B cell (primary cell): ENCODE measurements at regions not wholly inside any gene's neighbourhood (a gene's known extent, or its start where the extent isn't known, plus 50 kb on each side); places are given as distances from the start of the nearest gene placed in this dataset.

Source experiments
- ATAC-seq: fragments of 200-7000 bp; cut with Tn5 transposase; one replicate; pipeline ENCODE4 v1.10.0; 2021; ENCODE audit warnings: low read depth, mild to moderate bottlenecking, moderate number of reproducible peaks, moderate library complexity
- CTCF ChIA-PET: fragments of 350-600 bp; sonication (Branson Sonifier 250); formaldehyde crosslinking; loops from one replicate; lab custom pipeline; 2021; ENCODE audit warnings: antibody characterized with exemption, inconsistent platforms; lab: Charles Lee
- POLR2A ChIA-PET: fragments of 350-600 bp; sonication (Branson Sonifier 250); formaldehyde crosslinking; loops from one replicate; lab custom pipeline; 2021; ENCODE audit warnings: antibody characterized with exemption; lab: Charles Lee
- DNase-seq: peaks from one replicate; pipeline ENCODE4 v3.0.0; 2013
- H2AFZ ChIP-seq: 2 replicates; pipeline ENCODE4 v1.6.1; 2012; ENCODE audit warnings: mild to moderate bottlenecking, low read depth, low read length; ENCODE audit not compliant: insufficient read depth, poor library complexity, severe bottlenecking
- H3K27ac ChIP-seq, 2 donors: 1 replicate in 1 of 2; 2 replicates in 1 of 2; pipeline ENCODE4 v1.5.1; 2012 to 2013; ENCODE audit warnings: low read length in 2 of 2, mild to moderate bottlenecking in 2 of 2, moderate library complexity in 1 of 2
- H3K27me3 ChIP-seq, 4 experiments: fragments of 200-600 bp in 1 of 4; sonication (generic) in 1 of 4; replicated peaks in 1 of 4; 1 replicate in 2 of 4; 2 replicates in 2 of 4; pipeline versions ENCODE4 v1.6.1 to v1.7.0; 2013 to 2016; ENCODE audit warnings: low read length in 3 of 4, mild to moderate bottlenecking in 2 of 4, mixed read lengths in 1 of 4, moderate library complexity in 1 of 4; ENCODE audit not compliant: insufficient read depth in 4 of 4, control insufficient read depth in 3 of 4; ENCODE audit errors: control extremely low read depth in 1 of 4
- H3K36me3 ChIP-seq, 2 experiments: replicated peaks in 1 of 2; 1 replicate in 1 of 2; 2 replicates in 1 of 2; pipeline versions ENCODE4 v1.6.1 to v1.7.1; 2013; ENCODE audit warnings: low read length in 1 of 2; ENCODE audit not compliant: insufficient read depth in 2 of 2, control insufficient read depth in 1 of 2; ENCODE audit errors: control extremely low read depth in 1 of 2, extremely low read depth in 1 of 2
- H3K4me1 ChIP-seq, 2 donors: fragments of 200-600 bp in 1 of 2; sonication (generic) in 1 of 2; 1 replicate in 1 of 2; 2 replicates in 1 of 2; pipeline versions ENCODE4 v1.5.1 to v1.6.1; 2013 to 2017; ENCODE audit warnings: low read length in 2 of 2; ENCODE audit not compliant: control insufficient read depth in 2 of 2, insufficient read depth in 2 of 2
- H3K4me2 ChIP-seq: replicated peaks from 2 replicates; pipeline ENCODE3; 2012; ENCODE audit warnings: mild to moderate bottlenecking, low read depth, low read length; ENCODE audit not compliant: poor library complexity, severe bottlenecking
- H3K4me3 ChIP-seq, 5 experiments: fragments of 200-600 bp in 1 of 5; sonication (generic) in 1 of 5; 1 replicate in 3 of 5; 2 replicates in 2 of 5; pipeline versions ENCODE4 v1.5.1 to v1.7.0; 2011 to 2016; ENCODE audit warnings: low read length in 4 of 5, mild to moderate bottlenecking in 4 of 5, low read depth in 2 of 5, control low read depth in 1 of 5, moderate library complexity in 1 of 5; ENCODE audit not compliant: insufficient read depth in 1 of 5; ENCODE audit errors: control extremely low read depth in 1 of 5, extremely low read depth in 1 of 5
- H3K79me2 ChIP-seq: fragments of 200-600 bp; sonication (generic); one replicate; pipeline ENCODE4 v1.6.0; 2016; ENCODE audit warnings: low read length; ENCODE audit not compliant: control insufficient read depth, insufficient read depth
- H3K9ac ChIP-seq: fragments of 200-600 bp; sonication (generic); 2 replicates; pipeline ENCODE4 v1.6.1; 2017; ENCODE audit warnings: mild to moderate bottlenecking, low read length, moderate library complexity
- H3K9me3 ChIP-seq, 3 donors: one replicate each; pipeline versions ENCODE4 v1.6.1 to v1.7.1; 2013; ENCODE audit warnings: low read length in 2 of 3; ENCODE audit not compliant: control insufficient read depth in 2 of 3, insufficient read depth in 1 of 3; ENCODE audit errors: control extremely low read depth in 1 of 3
- H4K20me1 ChIP-seq: 2 replicates; pipeline ENCODE4 v1.6.0; 2012; ENCODE audit warnings: mild to moderate bottlenecking, low read length; ENCODE audit not compliant: insufficient read depth, control insufficient read depth, poor library complexity, severe bottlenecking
- H3K27ac Mint-ChIP-seq: one replicate; pipeline ENCODE4 v1.8.0; 2021; ENCODE audit warnings: mixed read lengths
- H3K27me3 Mint-ChIP-seq: one replicate; pipeline ENCODE4 v1.8.0; 2021; ENCODE audit warnings: mixed read lengths
- H3K4me1 Mint-ChIP-seq: one replicate; pipeline ENCODE4 v1.8.0; 2021; ENCODE audit warnings: mixed read lengths
- H3K4me3 Mint-ChIP-seq: one replicate; pipeline ENCODE4 v1.8.0; 2021; ENCODE audit warnings: mixed read lengths
- H3K9me3 Mint-ChIP-seq: one replicate; pipeline ENCODE4 v1.8.0; 2022; ENCODE audit warnings: mixed read lengths; ENCODE audit not compliant: insufficient read depth
- EZH2 ChIP-seq: IDR thresholded peaks from 2 replicates; pipeline ENCODE4 v1.6.1; 2012; ENCODE audit warnings: borderline replicate concordance, low read depth, mild to moderate bottlenecking, moderate library complexity, low read length; ENCODE audit not compliant: insufficient read depth, poor library complexity, severe bottlenecking
- WGBS: methylation state at CpG from one replicate; pipeline ENCODE4 v1.1.5; 2013; ENCODE audit warnings: missing lambda C conversion rate; ENCODE audit not compliant: insufficient coverage; 5-methylcytosine and 5-hydroxymethylcytosine counted together
- intact Hi-C: fragments of 100-400 bp; cut with micrococcal nuclease; formaldehyde crosslinking; loops from one replicate; pipeline ENCODE4 v1.10.0; 2022
- TF ChIP-seq, protein P1 (sequence below): fragments of 200-600 bp; IDR thresholded peaks from one replicate; pipeline ENCODE4 v1.8.0; 2022; ENCODE audit warnings: antibody characterized with exemption, mild to moderate bottlenecking

DNA sequence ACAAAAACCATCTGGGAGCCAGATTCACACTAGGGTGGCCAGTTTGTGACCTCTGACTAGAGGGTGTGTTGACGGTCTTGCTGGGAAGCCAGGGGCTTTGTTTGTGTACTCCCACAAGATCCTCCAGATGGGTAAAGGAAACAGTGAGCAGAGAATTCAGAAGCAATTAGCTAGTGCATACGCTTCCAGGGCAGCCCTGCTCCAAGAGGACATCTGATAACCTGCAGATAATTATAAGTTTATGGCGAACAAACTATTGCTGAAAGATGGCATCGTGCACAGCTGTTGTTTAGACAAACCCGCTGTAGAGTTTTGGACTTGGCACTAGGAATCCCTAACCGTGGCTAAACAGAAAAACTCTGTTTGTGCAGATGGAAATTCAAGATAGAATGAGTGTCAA, 326.4 kb downstream of the TGFB2 start:
- Mint-ChIP-seq H3K9me3 (no peaks in the 10 kb centered on the region), H3K27me3 (peaks cover 6% of the 10 kb centered on the region), H3K4me3 (no peak overlapping the region), H3K4me1 (no peaks in the 10 kb centered on the region), H3K27ac (no peak overlapping the region)
- H3K9ac ChIP-seq = no peak overlapping the region
- WGBS = 70% methylated on average over 6 of the region's 6 CpGs
- POLR2A ChIA-PET = no interaction called here
- intact Hi-C loops = no loop called here
- no peaks in the 10 kb centered on the region for H3K36me3 ChIP-seq
- no peak overlapping the region for H3K27ac ChIP-seq
- ATAC-seq (no peak), DNase-seq (no peak)
- no peaks in the 10 kb centered on the region for H3K9me3 ChIP-seq
- no peak overlapping the region for H3K4me3 ChIP-seq
- no peak overlapping the region for H3K4me2 ChIP-seq
- TF ChIP-seq, protein P1, sequence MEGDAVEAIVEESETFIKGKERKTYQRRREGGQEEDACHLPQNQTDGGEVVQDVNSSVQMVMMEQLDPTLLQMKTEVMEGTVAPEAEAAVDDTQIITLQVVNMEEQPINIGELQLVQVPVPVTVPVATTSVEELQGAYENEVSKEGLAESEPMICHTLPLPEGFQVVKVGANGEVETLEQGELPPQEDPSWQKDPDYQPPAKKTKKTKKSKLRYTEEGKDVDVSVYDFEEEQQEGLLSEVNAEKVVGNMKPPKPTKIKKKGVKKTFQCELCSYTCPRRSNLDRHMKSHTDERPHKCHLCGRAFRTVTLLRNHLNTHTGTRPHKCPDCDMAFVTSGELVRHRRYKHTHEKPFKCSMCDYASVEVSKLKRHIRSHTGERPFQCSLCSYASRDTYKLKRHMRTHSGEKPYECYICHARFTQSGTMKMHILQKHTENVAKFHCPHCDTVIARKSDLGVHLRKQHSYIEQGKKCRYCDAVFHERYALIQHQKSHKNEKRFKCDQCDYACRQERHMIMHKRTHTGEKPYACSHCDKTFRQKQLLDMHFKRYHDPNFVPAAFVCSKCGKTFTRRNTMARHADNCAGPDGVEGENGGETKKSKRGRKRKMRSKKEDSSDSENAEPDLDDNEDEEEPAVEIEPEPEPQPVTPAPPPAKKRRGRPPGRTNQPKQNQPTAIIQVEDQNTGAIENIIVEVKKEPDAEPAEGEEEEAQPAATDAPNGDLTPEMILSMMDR = no peak
- no peak for TF ChIP-seq EZH2
- H3K4me1 ChIP-seq = no peaks in the 10 kb centered on the region
- no peaks in the 10 kb centered on the region for H3K79me2 ChIP-seq
- no peaks in the 10 kb centered on the region for H4K20me1 ChIP-seq
- CTCF ChIA-PET = no interaction called here
- no peak overlapping the region for H2AFZ ChIP-seq
- no peaks in the 10 kb centered on the region for H3K27me3 ChIP-seq

DNA sequence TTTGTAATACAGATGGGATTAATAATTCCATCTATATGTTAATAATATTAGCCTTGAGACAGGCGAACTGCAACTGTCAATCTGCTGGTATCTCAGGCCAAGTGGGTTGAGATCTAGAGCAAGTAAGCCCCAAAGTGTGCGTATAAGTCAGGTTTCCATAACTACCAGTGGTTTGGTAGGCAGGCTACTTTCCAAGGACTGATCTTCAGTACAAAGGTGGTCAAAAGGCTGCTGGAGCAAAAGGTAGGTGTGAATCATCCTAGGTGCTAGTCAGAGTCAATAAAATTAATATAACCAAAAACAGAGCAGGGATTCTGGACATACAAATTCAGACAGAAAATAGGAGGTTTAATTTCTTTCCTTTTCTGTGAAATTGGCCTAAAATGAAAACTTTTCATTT, 328.0 kb downstream of the TGFB2 start:
- H3K79me2 ChIP-seq = no peaks in the 10 kb centered on the region
- H3K36me3 ChIP-seq = no peaks in the 10 kb centered on the region
- intact Hi-C loops = no loop called here
- no peaks in the 10 kb centered on the region for H3K4me1 Mint-ChIP-seq
- no peak overlapping the region for H3K4me3 Mint-ChIP-seq
- H3K27ac Mint-ChIP-seq = no peak overlapping the region
- H3K9me3 ChIP-seq = no peaks in the 10 kb centered on the region
- H3K27me3 ChIP-seq = no peaks in the 10 kb centered on the region
- CTCF ChIA-PET = no interaction called here
- peaks cover 6% of the 10 kb centered on the region for H3K27me3 Mint-ChIP-seq
- no peaks in the 10 kb centered on the region for H4K20me1 ChIP-seq
- no peak overlapping the region for H3K27ac ChIP-seq
- no peak overlapping the region for H3K4me2 ChIP-seq
- TF ChIP-seq, protein P1 = no peak
- TF ChIP-seq EZH2 = no peak
- no peaks in the 10 kb centered on the region for H3K4me1 ChIP-seq
- no CpG with 5 or more reads among the region's 2 CpGs for WGBS
- H3K4me3 ChIP-seq = no peak overlapping the region
- no peak overlapping the region for H3K9ac ChIP-seq
- no peak for ATAC-seq
- POLR2A ChIA-PET = no interaction called here
- no peak overlapping the region for H2AFZ ChIP-seq
- no peak for DNase-seq
- no peaks in the 10 kb centered on the region for H3K9me3 Mint-ChIP-seq
